Activated T-helper 2 cell treated with anti-CD3 and anti-CD28 coated beads, Interferon-gamma antibody, Interleukin-2, Interleukin-4, amounts not matched to agents 10 μg/mL and 5 μg/mL and 100 μg/mL, durations not matched to agents 14 hours and 24 hours and 36 hours (primary cell): ENCODE measurements at regions not wholly inside any gene's neighbourhood (a gene's known extent, or its start where the extent isn't known, plus 50 kb on each side); places are given as distances from the start of the nearest gene placed in this dataset.

Source experiments
- DNase-seq: peaks from one replicate; pipeline ENCODE4 v3.0.0; 2021; ENCODE audit warnings: low spot score
- H3K27ac Mint-ChIP-seq: one replicate; pipeline ENCODE4 v1.8.0; 2021; ENCODE audit warnings: mixed read lengths
- H3K27me3 Mint-ChIP-seq: one replicate; pipeline ENCODE4 v1.8.0; 2021; ENCODE audit warnings: low read depth, mixed read lengths
- H3K36me3 Mint-ChIP-seq: one replicate; pipeline ENCODE4 v1.8.0; 2021; ENCODE audit warnings: low read depth, mixed read lengths
- H3K4me1 Mint-ChIP-seq: one replicate; pipeline ENCODE4 v1.8.0; 2021; ENCODE audit warnings: low read depth, mixed read lengths
- H3K4me3 Mint-ChIP-seq: one replicate; pipeline ENCODE4 v1.8.0; 2021; ENCODE audit warnings: low read depth, mild to moderate bottlenecking, moderate library complexity, mixed read lengths
- H3K9me3 Mint-ChIP-seq: one replicate; pipeline ENCODE4 v1.8.0; 2021; ENCODE audit warnings: mixed read lengths
- intact Hi-C: fragments of 100-400 bp; cut with micrococcal nuclease; formaldehyde crosslinking; loops from one replicate; pipeline ENCODE4 v1.15.1; 2023

GRCh38 chr2:8575038-8575833 is 106.6 kb upstream of the ID2 start:
- Mint-ChIP-seq H3K27ac (no peak overlapping the region), H3K9me3 (no peaks in the 10 kb centered on the region), H3K4me1 (peaks cover 33% of the 10 kb centered on the region), H3K4me3 (no peak overlapping the region), H3K36me3 (no peaks in the 10 kb centered on the region), H3K27me3 (peaks cover 3% of the 10 kb centered on the region)
- no peak for DNase-seq
- intact Hi-C loops: no loop called here

GRCh38 chr2:8575834-8576423 is 105.9 kb upstream of the ID2 start:
- DNase-seq: no peak
- intact Hi-C loops: no loop called here
- Mint-ChIP-seq H3K4me1 (peaks cover 40% of the 10 kb centered on the region), H3K9me3 (no peaks in the 10 kb centered on the region), H3K27me3 (peaks cover 3% of the 10 kb centered on the region), H3K27ac (peak overlapping the region; percentile 33), H3K4me3 (peak overlapping the region; percentile 1), H3K36me3 (no peaks in the 10 kb centered on the region)

GRCh38 chr2:8576525-8577167 is 105.2 kb upstream of the ID2 start:
- no peaks in the 10 kb centered on the region for H3K9me3 Mint-ChIP-seq
- DNase-seq: no peak
- no peak overlapping the region for H3K4me3 Mint-ChIP-seq
- intact Hi-C loops: no loop called here
- H3K36me3 Mint-ChIP-seq: no peaks in the 10 kb centered on the region
- peaks cover 43% of the 10 kb centered on the region for H3K4me1 Mint-ChIP-seq
- peaks cover 4% of the 10 kb centered on the region for H3K27me3 Mint-ChIP-seq
- peak overlapping the region; percentile 54 for H3K27ac Mint-ChIP-seq

- Mint-ChIP-seq H3K36me3 (no peaks in the 10 kb centered on the region), H3K9me3 (no peaks in the 10 kb centered on the region), H3K4me3 (no peak overlapping the region), H3K27me3 (peaks cover 4% of the 10 kb centered on the region), H3K4me1 (peaks cover 48% of the 10 kb centered on the region), H3K27ac (no peak overlapping the region)
- intact Hi-C loops: no loop called here
- no peak for DNase-seq
Observed at GRCh38 chr2:8577573-8577972, 104.3 kb upstream of the ID2 start.

- peaks cover 4% of the 10 kb centered on the region for H3K27me3 Mint-ChIP-seq
- peaks cover 50% of the 10 kb centered on the region for H3K4me1 Mint-ChIP-seq
- H3K9me3 Mint-ChIP-seq: no peaks in the 10 kb centered on the region
- H3K27ac Mint-ChIP-seq: no peak overlapping the region
- no peak overlapping the region for H3K4me3 Mint-ChIP-seq
- no peaks in the 10 kb centered on the region for H3K36me3 Mint-ChIP-seq
- no peak for DNase-seq
- intact Hi-C loops: no loop called here
Observed at GRCh38 chr2:8578335-8579244, 103.3 kb upstream of the ID2 start.

- no peak overlapping the region for H3K4me3 Mint-ChIP-seq
- no peak overlapping the region for H3K27ac Mint-ChIP-seq
- H3K4me1 Mint-ChIP-seq: peaks cover 55% of the 10 kb centered on the region
- H3K36me3 Mint-ChIP-seq: no peaks in the 10 kb centered on the region
- H3K27me3 Mint-ChIP-seq: peaks cover 8% of the 10 kb centered on the region
- no peak for DNase-seq
- intact Hi-C loops: no loop called here
- no peaks in the 10 kb centered on the region for H3K9me3 Mint-ChIP-seq
Observed at GRCh38 chr2:8579485-8580085, 102.3 kb upstream of the ID2 start.

- intact Hi-C loops: no loop called here
- Mint-ChIP-seq H3K36me3 (no peaks in the 10 kb centered on the region), H3K4me1 (peaks cover 50% of the 10 kb centered on the region), H3K9me3 (no peaks in the 10 kb centered on the region), H3K27me3 (peaks cover 8% of the 10 kb centered on the region), H3K27ac (peak overlapping the region; percentile 73), H3K4me3 (no peak overlapping the region)
- no peak for DNase-seq
Observed at GRCh38 chr2:8580316-8581233, 101.3 kb upstream of the ID2 start.

GRCh38 chr2:8581234-8581561 is 100.7 kb upstream of the ID2 start:
- H3K36me3 Mint-ChIP-seq: no peaks in the 10 kb centered on the region
- no peak for DNase-seq
- peak overlapping the region; percentile 29 for H3K27ac Mint-ChIP-seq
- H3K4me3 Mint-ChIP-seq: no peak overlapping the region
- peaks cover 6% of the 10 kb centered on the region for H3K27me3 Mint-ChIP-seq
- H3K9me3 Mint-ChIP-seq: no peaks in the 10 kb centered on the region
- intact Hi-C loops: no loop called here
- H3K4me1 Mint-ChIP-seq: peaks cover 50% of the 10 kb centered on the region

GRCh38 chr2:8581601-8582041 is 100.2 kb upstream of the ID2 start:
- Mint-ChIP-seq H3K4me1 (peaks cover 50% of the 10 kb centered on the region), H3K4me3 (no peak overlapping the region), H3K9me3 (no peaks in the 10 kb centered on the region), H3K27ac (no peak overlapping the region), H3K36me3 (no peaks in the 10 kb centered on the region), H3K27me3 (peaks cover 5% of the 10 kb centered on the region)
- intact Hi-C loops: no loop called here
- DNase-seq: no peak

GRCh38 chr2:8582191-8582590 is 99.7 kb upstream of the ID2 start:
- H3K4me3 Mint-ChIP-seq: no peak overlapping the region
- H3K9me3 Mint-ChIP-seq: no peaks in the 10 kb centered on the region
- intact Hi-C loops: no loop called here
- no peaks in the 10 kb centered on the region for H3K36me3 Mint-ChIP-seq
- H3K4me1 Mint-ChIP-seq: peaks cover 47% of the 10 kb centered on the region
- no peak overlapping the region for H3K27ac Mint-ChIP-seq
- peaks cover 5% of the 10 kb centered on the region for H3K27me3 Mint-ChIP-seq
- no peak for DNase-seq

- Mint-ChIP-seq H3K4me3 (no peak overlapping the region), H3K4me1 (peaks cover 51% of the 10 kb centered on the region), H3K36me3 (no peaks in the 10 kb centered on the region), H3K27me3 (peaks cover 5% of the 10 kb centered on the region), H3K27ac (no peak overlapping the region), H3K9me3 (no peaks in the 10 kb centered on the region)
- DNase-seq: no peak
- intact Hi-C loops: no loop called here
Observed at GRCh38 chr2:8582651-8583399, 99.0 kb upstream of the ID2 start.
